HG03342 (cell line): ENCODE measurements at regions not wholly inside any gene's neighbourhood (a gene's known extent, or its start where the extent isn't known, plus 50 kb on each side); places are given as distances from the start of the nearest gene placed in this dataset.

Experiments
- ATAC-seq: cut with Tn5 transposase; IDR thresholded peaks from one replicate; pipeline ENCODE4 v1.9.1; 2021; ENCODE audit warnings: mild to moderate bottlenecking, moderate library complexity; ENCODE audit not compliant: unreplicated experiment

GRCh38 chr1:58154256-58154655 lies 392.3 kb downstream of the OMA1 start:
- no peak for ATAC-seq

- ATAC-seq = no peak
Measured at GRCh38 chr1:58152697-58153096, 393.8 kb downstream of the OMA1 start.

- no peak for ATAC-seq
Measured at GRCh38 chr1:58149271-58149812, 397.2 kb downstream of the OMA1 start.

- ATAC-seq = no peak
Measured at GRCh38 chr1:58144698-58145270, 401.7 kb downstream of the OMA1 start.

- no peak for ATAC-seq
Measured at GRCh38 chr1:58143972-58144697, 402.4 kb downstream of the OMA1 start.

GRCh38 chr1:58136387-58136786 lies 410.1 kb downstream of the OMA1 start:
- ATAC-seq = no peak

- ATAC-seq = no peak
Measured at GRCh38 chr1:58135821-58136321, 410.7 kb downstream of the OMA1 start.

GRCh38 chr1:58133562-58133961 lies 413.0 kb downstream of the OMA1 start:
- no peak for ATAC-seq

- no peak for ATAC-seq
Measured at GRCh38 chr1:58123051-58123450, 423.5 kb downstream of the OMA1 start.

GRCh38 chr1:58119971-58120370 lies 426.6 kb downstream of the OMA1 start:
- ATAC-seq = no peak

GRCh38 chr1:58116284-58116683 lies 430.2 kb downstream of the OMA1 start:
- no peak for ATAC-seq

- no peak for ATAC-seq
Measured at GRCh38 chr1:58109646-58110200, 436.8 kb downstream of the OMA1 start.

GRCh38 chr1:58108783-58109182 lies 437.7 kb downstream of the OMA1 start:
- no peak for ATAC-seq

- no peak for ATAC-seq
Measured at GRCh38 chr1:58107943-58108342, 438.6 kb downstream of the OMA1 start.

- ATAC-seq = peak; percentile 90
Measured at GRCh38 chr1:58104960-58105359, 441.6 kb downstream of the OMA1 start.

- no peak for ATAC-seq
Measured at GRCh38 chr1:58096714-58097113, 449.8 kb downstream of the OMA1 start.

- no peak for ATAC-seq
Measured at GRCh38 chr1:58095183-58095582, 451.3 kb downstream of the OMA1 start.

- no peak for ATAC-seq
Measured at GRCh38 chr1:58094221-58094620, 452.3 kb downstream of the OMA1 start.

- no peak for ATAC-seq
Measured at GRCh38 chr1:58090640-58091039, 455.9 kb downstream of the OMA1 start.

- no peak for ATAC-seq
Measured at GRCh38 chr1:58089898-58090534, 456.5 kb downstream of the OMA1 start.

- ATAC-seq = no peak
Measured at GRCh38 chr1:58084266-58084665, 462.3 kb downstream of the OMA1 start.

GRCh38 chr1:58082596-58082995 lies 463.9 kb downstream of the OMA1 start:
- no peak for ATAC-seq
